ENCODE measurements at regions not wholly inside any gene's neighbourhood (a gene's known extent, or its start where the extent isn't known, plus 50 kb on each side); places are given as distances from the start of the nearest gene placed in this dataset.

DNA sequence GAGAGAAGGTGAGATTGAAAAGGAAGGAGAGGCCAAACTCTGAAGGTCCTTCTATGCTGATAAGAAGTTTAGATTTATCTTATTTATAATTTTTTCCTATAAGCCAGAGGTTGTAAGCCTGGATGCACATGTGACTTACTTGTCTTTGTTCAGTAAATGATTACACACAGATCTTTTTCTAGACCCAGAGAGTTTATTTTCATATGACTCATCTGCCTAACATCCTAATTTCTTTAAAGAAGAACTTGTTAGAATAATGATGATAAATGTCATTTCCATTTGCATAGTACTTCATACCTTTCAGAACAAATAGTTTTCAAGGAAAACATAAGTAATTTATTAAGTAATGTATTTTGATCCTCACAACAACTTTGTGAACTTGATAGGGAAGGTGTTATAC lies 434.8 kb upstream of the DPH6 start:
- TF ChIP-seq CTCF (IDR thresholded peaks at IDR 0.05) (no peak), POLR2A (IDR thresholded peaks at IDR 0.05) (no peak)

All from adrenal gland (tissue), 5 donors.